Esophagus squamous epithelium (tissue), 4 donors: ENCODE measurements at regions not wholly inside any gene's neighbourhood (a gene's known extent, or its start where the extent isn't known, plus 50 kb on each side); places are given as distances from the start of the nearest gene placed in this dataset.
"Not testable (repeated sequence)": the region's sequence is repeated elsewhere in the genome, so short reads cannot be mapped to it uniquely, and the experiment has no call there.

Source experiments
- CTCF ChIP-seq, 6 experiments: fragments of 450-650 bp in 4 of 6; fragments of 200-600 bp in 2 of 6; sonication (generic) in 2 of 6; IDR thresholded peaks; one replicate each; pipeline ENCODE4 v1.5.1; 2016 to 2019; ENCODE audit warnings: antibody characterized with exemption in 6 of 6, mild to moderate bottlenecking in 4 of 6, moderate library complexity in 4 of 6
- POLR2A ChIP-seq, 4 donors: fragments of 450-650 bp; IDR thresholded peaks; one replicate each; pipeline ENCODE4 v1.6.1; 2017; ENCODE audit warnings: antibody characterized with exemption in 4 of 4, mild to moderate bottlenecking in 4 of 4, moderate library complexity in 3 of 4

- TF ChIP-seq CTCF, POLR2A (IDR thresholded peaks at IDR 0.05): not testable (repeated sequence)
Measured at GRCh38 chr9:97133966-97134365, 95.0 kb upstream of the CTSV start.
